ENCODE measurements at regions not wholly inside any gene's neighbourhood (a gene's known extent, or its start where the extent isn't known, plus 50 kb on each side); places are given as distances from the start of the nearest gene placed in this dataset.

DNA sequence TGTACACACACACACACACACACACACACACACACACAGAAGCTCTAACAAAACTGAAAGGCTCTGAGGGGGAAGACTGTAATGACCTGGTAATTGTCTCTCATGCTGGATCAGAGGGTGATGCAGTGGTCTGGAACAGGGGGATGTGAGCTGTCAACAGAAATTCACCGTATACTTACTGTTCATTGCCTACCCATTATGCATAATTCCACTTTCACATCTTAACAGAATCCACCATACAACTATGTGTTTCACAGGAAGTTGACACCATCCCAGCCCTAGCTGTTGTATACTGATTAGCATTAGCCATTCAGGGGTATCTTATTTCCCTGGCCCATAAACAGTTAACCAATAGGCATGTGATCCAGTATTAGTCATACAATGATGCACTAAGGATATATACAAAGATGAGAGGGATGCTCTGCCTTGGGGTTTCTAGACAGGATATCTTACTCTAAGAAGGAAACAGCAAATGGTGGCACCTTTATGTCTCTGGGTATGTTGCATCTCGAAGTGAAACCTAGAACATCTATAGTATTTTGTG, 396.5 kb upstream of the BRINP1 start:
- Mint-ChIP-seq H3K4me3 (no peak overlapping the region), H3K27ac (no peak overlapping the region), H3K4me1 (ENCODE audit: low read depth) (no peaks in the 10 kb centered on the region), H3K36me3 (ENCODE audit: low read depth) (no peaks in the 10 kb centered on the region), H3K27me3 (no peaks in the 10 kb centered on the region), H3K9me3 (no peaks in the 10 kb centered on the region)
- intact Hi-C loops (cut with micrococcal nuclease) = no loop called here

GRCh38 chr9:119763260-119763659, 394.0 kb upstream of the BRINP1 start:
- no peaks in the 10 kb centered on the region for H3K9me3 Mint-ChIP-seq
- intact Hi-C loops (cut with micrococcal nuclease) = no loop called here
- H3K27me3 Mint-ChIP-seq = no peaks in the 10 kb centered on the region
- no peaks in the 10 kb centered on the region for H3K36me3 Mint-ChIP-seq (ENCODE audit: low read depth)
- H3K4me3 Mint-ChIP-seq = no peak overlapping the region
- H3K27ac Mint-ChIP-seq = no peak overlapping the region
- H3K4me1 Mint-ChIP-seq (ENCODE audit: low read depth) = no peaks in the 10 kb centered on the region

DNA sequence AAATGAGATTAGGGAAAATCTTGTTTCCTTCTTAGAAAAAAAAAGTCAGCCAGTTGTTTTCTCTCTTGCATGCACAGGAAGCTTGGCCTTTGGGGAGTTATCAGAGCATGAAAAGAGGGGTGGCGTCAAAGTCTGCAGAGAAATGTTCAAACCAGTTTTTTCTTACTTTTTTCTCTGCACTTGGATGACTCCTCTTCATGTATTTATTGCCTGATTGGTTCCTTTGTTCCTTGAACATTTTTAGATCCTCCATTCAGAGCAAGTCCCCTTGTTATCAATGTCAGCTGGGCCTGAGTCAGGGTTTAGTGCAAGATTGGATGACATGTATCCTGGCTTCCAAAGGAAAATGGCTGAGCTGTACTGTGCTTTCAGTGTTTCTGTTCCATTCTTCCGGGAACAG, 392.6 kb upstream of the BRINP1 start:
- Mint-ChIP-seq H3K27me3 (no peaks in the 10 kb centered on the region), H3K4me3 (no peak overlapping the region), H3K4me1 (ENCODE audit: low read depth) (no peaks in the 10 kb centered on the region), H3K9me3 (no peaks in the 10 kb centered on the region), H3K36me3 (ENCODE audit: low read depth) (no peaks in the 10 kb centered on the region), H3K27ac (no peak overlapping the region)
- intact Hi-C loops (cut with micrococcal nuclease) = no loop called here

GRCh38 chr9:119758990-119759389, 389.8 kb upstream of the BRINP1 start:
- intact Hi-C loops (cut with micrococcal nuclease) = no loop called here
- no peak overlapping the region for H3K4me3 Mint-ChIP-seq
- H3K27me3 Mint-ChIP-seq = no peaks in the 10 kb centered on the region
- no peaks in the 10 kb centered on the region for H3K36me3 Mint-ChIP-seq (ENCODE audit: low read depth)
- H3K4me1 Mint-ChIP-seq (ENCODE audit: low read depth) = no peaks in the 10 kb centered on the region
- no peaks in the 10 kb centered on the region for H3K9me3 Mint-ChIP-seq
- no peak overlapping the region for H3K27ac Mint-ChIP-seq

- Mint-ChIP-seq H3K27me3 (no peaks in the 10 kb centered on the region), H3K9me3 (no peaks in the 10 kb centered on the region), H3K36me3 (ENCODE audit: low read depth) (no peaks in the 10 kb centered on the region), H3K4me3 (no peak overlapping the region), H3K27ac (no peak overlapping the region), H3K4me1 (ENCODE audit: low read depth) (no peaks in the 10 kb centered on the region)
- intact Hi-C loops (cut with micrococcal nuclease) = no loop called here
Measured at GRCh38 chr9:119758241-119758640, 389.0 kb upstream of the BRINP1 start.

- no peaks in the 10 kb centered on the region for H3K27me3 Mint-ChIP-seq
- H3K4me1 Mint-ChIP-seq (ENCODE audit: low read depth) = no peaks in the 10 kb centered on the region
- no peaks in the 10 kb centered on the region for H3K36me3 Mint-ChIP-seq (ENCODE audit: low read depth)
- no peak overlapping the region for H3K27ac Mint-ChIP-seq
- no peak overlapping the region for H3K4me3 Mint-ChIP-seq
- intact Hi-C loops (cut with micrococcal nuclease) = no loop called here
- H3K9me3 Mint-ChIP-seq = peaks cover 15% of the 10 kb centered on the region
Measured at GRCh38 chr9:119739476-119739875, 370.2 kb upstream of the BRINP1 start.

DNA sequence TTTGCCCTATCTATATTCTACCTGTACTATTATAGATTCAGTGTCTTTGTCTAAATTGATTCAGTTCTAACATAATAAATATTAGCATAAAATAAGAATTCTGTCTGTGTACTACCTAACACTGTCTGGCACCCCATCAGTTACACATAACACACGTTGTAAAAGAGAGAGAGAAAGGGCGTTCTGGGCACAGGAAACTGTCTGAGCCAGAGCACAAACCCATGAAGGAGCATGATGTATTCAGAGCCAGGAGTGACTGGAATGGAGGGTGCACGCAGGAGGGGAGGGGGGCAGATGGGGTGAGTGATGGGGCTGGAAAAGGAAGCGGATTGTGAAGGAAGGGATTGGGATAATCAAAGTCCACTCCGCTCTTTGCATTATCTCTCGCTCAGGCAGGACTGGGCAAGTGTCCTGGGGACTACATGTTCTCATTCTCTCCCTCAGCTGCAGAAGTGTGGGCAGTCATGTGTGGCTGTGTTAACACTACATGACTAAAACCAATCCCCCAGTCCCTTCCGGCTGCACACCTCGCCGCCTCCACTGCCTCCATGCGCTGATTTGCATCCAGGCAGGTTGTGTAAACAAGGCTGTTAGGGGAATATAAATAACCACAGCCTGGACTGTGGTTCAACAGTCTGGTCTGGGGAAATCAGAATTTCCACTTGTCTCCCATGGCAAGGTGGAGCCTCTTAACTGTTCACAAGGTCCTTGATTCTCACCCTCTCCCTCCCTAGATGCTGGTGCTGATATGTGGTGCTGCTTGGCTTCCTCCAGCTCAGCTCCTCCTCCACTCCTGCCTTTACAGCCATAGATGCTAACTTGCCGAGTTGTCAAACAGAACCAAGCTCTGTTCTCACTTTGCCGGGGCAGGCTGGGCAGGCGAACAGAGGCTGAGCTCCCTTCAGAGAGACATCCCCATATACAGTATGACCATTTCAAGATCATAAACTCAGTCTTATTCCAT, 367.5 kb upstream of the BRINP1 start:
- H3K27me3 Mint-ChIP-seq = no peaks in the 10 kb centered on the region
- H3K9me3 Mint-ChIP-seq = no peaks in the 10 kb centered on the region
- H3K4me1 Mint-ChIP-seq (ENCODE audit: low read depth) = no peaks in the 10 kb centered on the region
- no peak overlapping the region for H3K4me3 Mint-ChIP-seq
- no peak overlapping the region for H3K27ac Mint-ChIP-seq
- no peaks in the 10 kb centered on the region for H3K36me3 Mint-ChIP-seq (ENCODE audit: low read depth)
- intact Hi-C loops (cut with micrococcal nuclease) = no loop called here

DNA sequence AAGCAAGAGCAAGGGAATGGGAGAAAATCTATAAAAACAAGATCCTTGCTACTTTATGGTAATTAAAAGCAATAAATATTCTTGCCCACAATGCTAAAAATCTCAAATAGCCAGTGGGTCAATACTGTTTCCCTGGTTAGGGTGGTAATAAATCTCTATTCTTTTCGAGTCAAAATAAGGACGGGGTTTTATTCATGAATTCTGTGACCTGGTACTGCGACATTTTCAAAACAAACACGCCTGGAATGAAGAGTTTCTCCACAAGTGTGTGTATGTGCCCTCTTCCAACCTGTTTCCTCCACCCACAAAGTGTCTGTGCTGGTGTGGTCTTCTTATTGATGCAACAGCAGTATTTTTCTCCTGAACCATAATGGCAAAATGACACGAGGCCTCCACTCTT, 358.8 kb upstream of the BRINP1 start:
- H3K9me3 Mint-ChIP-seq = peaks cover 5% of the 10 kb centered on the region
- H3K4me1 Mint-ChIP-seq (ENCODE audit: low read depth) = no peaks in the 10 kb centered on the region
- H3K27ac Mint-ChIP-seq = no peak overlapping the region
- no peak overlapping the region for H3K4me3 Mint-ChIP-seq
- H3K36me3 Mint-ChIP-seq (ENCODE audit: low read depth) = no peaks in the 10 kb centered on the region
- intact Hi-C loops (cut with micrococcal nuclease) = no loop called here
- H3K27me3 Mint-ChIP-seq = no peaks in the 10 kb centered on the region

DNA sequence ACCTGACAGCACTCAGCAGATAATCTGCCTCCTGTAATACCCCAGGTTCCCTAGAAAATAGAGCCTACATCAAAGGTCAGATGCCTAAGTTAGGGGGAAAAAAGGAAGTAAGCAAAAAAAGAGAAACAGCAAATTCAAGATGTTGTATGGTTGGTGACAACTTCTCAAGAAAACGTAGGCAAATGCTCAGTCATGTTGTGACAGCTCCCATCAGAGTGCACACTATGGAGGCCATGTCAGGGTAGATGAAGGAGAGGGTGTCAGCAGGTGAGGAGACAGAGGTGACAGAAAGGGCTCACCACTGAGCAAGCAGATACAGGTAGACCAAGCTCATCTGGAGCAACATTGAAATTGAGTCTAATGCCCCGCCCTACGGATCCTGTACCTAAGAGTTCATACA, 356.8 kb upstream of the BRINP1 start:
- H3K4me1 Mint-ChIP-seq (ENCODE audit: low read depth) = no peaks in the 10 kb centered on the region
- no peak overlapping the region for H3K4me3 Mint-ChIP-seq
- no peaks in the 10 kb centered on the region for H3K27me3 Mint-ChIP-seq
- peaks cover 5% of the 10 kb centered on the region for H3K9me3 Mint-ChIP-seq
- intact Hi-C loops (cut with micrococcal nuclease) = no loop called here
- H3K36me3 Mint-ChIP-seq (ENCODE audit: low read depth) = no peaks in the 10 kb centered on the region
- H3K27ac Mint-ChIP-seq = no peak overlapping the region

DNA sequence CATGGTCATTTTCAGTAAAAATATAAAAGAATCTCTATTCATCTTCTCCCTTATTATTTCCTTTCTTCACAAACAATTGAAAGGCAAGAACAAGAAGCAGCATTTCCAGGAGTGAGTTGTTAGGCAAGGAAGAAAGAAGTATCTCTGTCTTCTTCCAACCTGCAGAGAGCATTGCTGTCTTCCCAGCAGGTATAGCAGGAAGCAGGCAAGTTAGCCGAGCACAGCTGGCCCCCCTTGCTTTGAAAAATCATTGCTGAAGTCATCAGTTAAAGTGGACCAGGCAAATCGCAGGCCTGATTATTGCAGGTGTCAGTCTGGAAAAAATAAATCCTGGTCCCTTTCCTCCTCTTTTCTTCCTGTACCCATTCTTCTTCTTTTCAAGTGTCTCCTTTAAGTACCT, 353.1 kb upstream of the BRINP1 start:
- H3K4me1 Mint-ChIP-seq (ENCODE audit: low read depth) = no peaks in the 10 kb centered on the region
- intact Hi-C loops (cut with micrococcal nuclease) = no loop called here
- no peaks in the 10 kb centered on the region for H3K27me3 Mint-ChIP-seq
- no peak overlapping the region for H3K27ac Mint-ChIP-seq
- no peak overlapping the region for H3K4me3 Mint-ChIP-seq
- no peaks in the 10 kb centered on the region for H3K36me3 Mint-ChIP-seq (ENCODE audit: low read depth)
- no peaks in the 10 kb centered on the region for H3K9me3 Mint-ChIP-seq

GRCh38 chr9:119712325-119712724, 343.1 kb upstream of the BRINP1 start:
- no peaks in the 10 kb centered on the region for H3K36me3 Mint-ChIP-seq (ENCODE audit: low read depth)
- H3K27me3 Mint-ChIP-seq = no peaks in the 10 kb centered on the region
- no peak overlapping the region for H3K27ac Mint-ChIP-seq

GRCh38 chr9:119709431-119709830, 340.2 kb upstream of the BRINP1 start:
- intact Hi-C loops (cut with micrococcal nuclease) = no loop called here
- Mint-ChIP-seq H3K27me3 (no peaks in the 10 kb centered on the region), H3K9me3 (no peaks in the 10 kb centered on the region), H3K36me3 (ENCODE audit: low read depth) (no peaks in the 10 kb centered on the region), H3K4me1 (ENCODE audit: low read depth) (no peaks in the 10 kb centered on the region), H3K27ac (no peak overlapping the region), H3K4me3 (no peak overlapping the region)

More at GRCh38 chr9:119712325-119712724, 343.1 kb upstream of the BRINP1 start:
- intact Hi-C loops (cut with micrococcal nuclease) = no loop called here
- no peaks in the 10 kb centered on the region for H3K9me3 Mint-ChIP-seq
- H3K4me3 Mint-ChIP-seq = no peak overlapping the region
- no peaks in the 10 kb centered on the region for H3K4me1 Mint-ChIP-seq (ENCODE audit: low read depth)

DNA sequence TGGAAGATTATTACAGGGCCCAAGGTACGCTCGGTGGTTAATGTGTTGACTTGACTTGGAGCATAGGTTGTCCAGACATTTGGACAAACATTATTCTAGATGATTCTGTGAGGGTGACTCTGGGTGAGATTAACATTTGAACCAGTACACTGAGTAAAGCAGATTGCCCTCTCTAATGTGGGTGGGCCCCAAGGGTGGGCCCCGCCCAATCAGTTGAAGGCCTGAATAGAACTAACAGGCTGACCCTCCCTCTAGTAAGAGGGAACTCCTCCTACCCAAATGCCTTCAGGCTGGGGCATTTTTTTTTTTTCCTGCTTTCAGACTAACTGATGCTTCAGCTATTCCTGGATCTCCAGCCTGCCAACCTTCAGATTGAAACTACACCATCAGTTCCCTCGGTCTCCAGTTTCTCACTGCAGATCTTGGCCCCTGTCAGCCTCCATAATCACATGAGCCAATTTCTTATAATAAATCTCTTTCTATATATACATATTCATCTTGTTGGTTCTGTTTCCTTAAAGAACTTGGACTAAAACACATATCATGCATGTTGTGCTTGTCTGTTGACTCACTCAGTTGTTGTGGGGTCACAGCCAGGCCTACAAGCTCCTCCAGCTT, 338.1 kb upstream of the BRINP1 start:
- H3K4me1 Mint-ChIP-seq (ENCODE audit: low read depth) = no peaks in the 10 kb centered on the region
- no peak overlapping the region for H3K4me3 Mint-ChIP-seq
- H3K36me3 Mint-ChIP-seq (ENCODE audit: low read depth) = no peaks in the 10 kb centered on the region
- no peaks in the 10 kb centered on the region for H3K27me3 Mint-ChIP-seq
- H3K9me3 Mint-ChIP-seq = no peaks in the 10 kb centered on the region
- intact Hi-C loops (cut with micrococcal nuclease) = no loop called here
- no peak overlapping the region for H3K27ac Mint-ChIP-seq

DNA sequence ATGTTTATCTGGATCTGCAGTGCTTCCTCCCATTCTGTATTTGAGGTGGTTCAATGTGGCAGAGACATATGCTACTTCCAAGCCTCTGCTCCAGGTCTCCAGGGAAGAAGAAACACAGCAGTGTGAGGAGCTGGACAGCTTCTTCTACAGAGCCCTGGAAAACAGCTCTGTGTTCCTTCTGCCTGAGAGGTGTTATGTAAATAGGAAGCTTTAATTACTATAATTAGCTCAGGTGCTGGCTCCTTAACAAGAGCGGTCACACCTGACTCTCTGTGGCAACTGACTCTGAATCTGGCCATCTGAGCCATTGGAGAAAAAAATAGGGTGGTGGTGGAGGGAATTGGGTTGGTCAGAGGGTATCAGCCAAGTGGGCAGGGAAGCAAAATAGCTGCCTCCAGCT, 332.4 kb upstream of the BRINP1 start:
- intact Hi-C loops (cut with micrococcal nuclease) = no loop called here
- no peaks in the 10 kb centered on the region for H3K4me1 Mint-ChIP-seq (ENCODE audit: low read depth)
- no peaks in the 10 kb centered on the region for H3K9me3 Mint-ChIP-seq
- H3K27me3 Mint-ChIP-seq = no peaks in the 10 kb centered on the region
- no peaks in the 10 kb centered on the region for H3K36me3 Mint-ChIP-seq (ENCODE audit: low read depth)
- H3K4me3 Mint-ChIP-seq = no peak overlapping the region
- H3K27ac Mint-ChIP-seq = no peak overlapping the region
